LNCAP (cell line): ENCODE measurements at regions not wholly inside any gene's neighbourhood (a gene's known extent, or its start where the extent isn't known, plus 50 kb on each side); places are given as distances from the start of the nearest gene placed in this dataset.

Source experiments
- TF ChIP-seq, protein P1 (sequence below): fragments of 450-650 bp; IDR thresholded peaks from 2 replicates; pipeline ENCODE4 v1.5.1; 2017; ENCODE audit warnings: mild to moderate bottlenecking

- TF ChIP-seq, protein P1, sequence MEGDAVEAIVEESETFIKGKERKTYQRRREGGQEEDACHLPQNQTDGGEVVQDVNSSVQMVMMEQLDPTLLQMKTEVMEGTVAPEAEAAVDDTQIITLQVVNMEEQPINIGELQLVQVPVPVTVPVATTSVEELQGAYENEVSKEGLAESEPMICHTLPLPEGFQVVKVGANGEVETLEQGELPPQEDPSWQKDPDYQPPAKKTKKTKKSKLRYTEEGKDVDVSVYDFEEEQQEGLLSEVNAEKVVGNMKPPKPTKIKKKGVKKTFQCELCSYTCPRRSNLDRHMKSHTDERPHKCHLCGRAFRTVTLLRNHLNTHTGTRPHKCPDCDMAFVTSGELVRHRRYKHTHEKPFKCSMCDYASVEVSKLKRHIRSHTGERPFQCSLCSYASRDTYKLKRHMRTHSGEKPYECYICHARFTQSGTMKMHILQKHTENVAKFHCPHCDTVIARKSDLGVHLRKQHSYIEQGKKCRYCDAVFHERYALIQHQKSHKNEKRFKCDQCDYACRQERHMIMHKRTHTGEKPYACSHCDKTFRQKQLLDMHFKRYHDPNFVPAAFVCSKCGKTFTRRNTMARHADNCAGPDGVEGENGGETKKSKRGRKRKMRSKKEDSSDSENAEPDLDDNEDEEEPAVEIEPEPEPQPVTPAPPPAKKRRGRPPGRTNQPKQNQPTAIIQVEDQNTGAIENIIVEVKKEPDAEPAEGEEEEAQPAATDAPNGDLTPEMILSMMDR: no peak
Observed at GRCh38 chr3:66662894-66663293, 162.1 kb upstream of the LRIG1 start.

- TF ChIP-seq, protein P1: no peak
Observed at GRCh38 chr3:66665021-66665695, 164.3 kb upstream of the LRIG1 start.

DNA sequence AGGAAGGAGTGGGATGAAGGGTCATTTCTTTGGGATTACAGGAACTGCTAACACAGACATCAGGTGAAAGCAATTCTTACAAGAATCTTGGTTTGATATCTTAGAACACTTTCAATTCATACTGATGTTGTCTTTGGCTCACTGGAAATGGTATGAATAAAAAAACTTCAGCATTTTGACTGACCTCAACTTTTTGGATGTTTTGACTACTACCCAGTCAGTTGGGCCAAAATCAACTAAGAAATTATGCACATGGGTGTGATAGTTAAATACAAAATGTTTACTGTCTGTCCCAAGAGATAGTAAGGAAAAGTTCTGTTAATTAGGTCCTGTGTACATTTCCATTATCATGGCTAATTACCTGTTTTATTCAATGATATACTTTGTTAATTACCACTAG is 165.5 kb upstream of the LRIG1 start:
- TF ChIP-seq, protein P1: no peak

DNA sequence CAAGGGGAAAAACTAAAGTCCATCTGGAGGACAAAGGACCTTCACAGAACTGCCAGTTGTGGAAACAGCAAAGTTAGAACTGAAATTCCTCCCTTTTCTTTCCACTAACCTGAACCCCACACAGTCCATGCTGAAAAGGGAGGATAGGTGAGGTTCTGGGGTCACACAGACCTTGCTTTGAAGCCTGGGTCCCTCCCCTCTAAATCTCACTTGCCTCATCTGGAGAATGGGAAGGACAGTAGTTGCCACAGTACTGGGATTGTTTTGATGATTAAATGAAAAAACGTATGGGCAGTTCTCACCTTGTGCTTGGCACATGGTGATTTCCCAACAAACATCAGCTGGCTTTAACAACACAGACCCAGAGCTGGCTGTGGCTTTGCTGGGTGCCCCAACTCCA is 166.4 kb upstream of the LRIG1 start:
- TF ChIP-seq, protein P1: no peak

DNA sequence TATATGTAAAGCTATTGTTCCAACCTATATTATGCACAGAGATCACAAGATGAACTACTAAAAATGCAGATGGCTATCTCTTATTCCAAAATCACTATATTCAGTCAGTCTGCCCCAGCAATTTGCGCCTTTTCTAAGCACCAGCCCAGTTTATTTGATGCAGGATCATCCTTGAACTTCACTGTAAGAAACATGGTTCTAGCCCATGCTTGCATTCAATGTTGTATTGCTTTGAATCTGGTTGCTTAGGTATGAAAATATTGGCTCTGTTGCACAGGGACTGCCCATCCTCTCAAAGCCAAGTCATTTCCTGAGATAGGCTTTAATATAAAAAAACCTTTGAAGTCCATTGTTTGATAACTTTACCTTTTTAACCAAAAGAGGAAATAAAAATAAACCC is 170.5 kb upstream of the LRIG1 start:
- TF ChIP-seq, protein P1: no peak

DNA sequence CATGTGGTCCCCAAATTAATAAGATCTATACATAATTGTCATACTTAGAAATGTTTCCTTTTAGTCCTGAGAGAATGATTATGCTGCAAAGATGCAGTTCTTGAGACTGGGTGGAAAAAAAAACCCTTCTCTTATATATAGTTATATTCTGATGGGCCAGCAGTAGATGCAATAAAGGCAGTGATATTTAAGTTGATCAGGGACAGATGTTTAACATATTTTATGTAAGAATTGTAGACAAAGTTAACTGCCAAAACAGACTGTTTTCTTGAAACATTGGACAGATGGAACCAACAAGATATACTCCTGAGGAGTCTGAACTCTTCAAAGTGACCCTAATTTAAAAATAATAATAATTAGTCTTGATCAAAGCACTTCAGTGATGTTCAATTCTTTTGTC is 172.0 kb upstream of the LRIG1 start:
- TF ChIP-seq, protein P1: no peak

GRCh38 chr3:66673293-66673692 is 172.5 kb upstream of the LRIG1 start:
- TF ChIP-seq, protein P1: no peak

GRCh38 chr3:66675366-66675765 is 174.5 kb upstream of the LRIG1 start:
- TF ChIP-seq, protein P1: no peak
